Stimulated activated CD4-positive, alpha-beta T cell treated with anti-CD3 and anti-CD28 coated beads, TNF-alpha, amount 100 ng/mL, for 48 hours (primary cell): ENCODE measurements at regions not wholly inside any gene's neighbourhood (a gene's known extent, or its start where the extent isn't known, plus 50 kb on each side); places are given as distances from the start of the nearest gene placed in this dataset.
"Not testable (repeated sequence)": the region's sequence is repeated elsewhere in the genome, so short reads cannot be mapped to it uniquely, and the experiment has no call there.

Source experiments
- DNase-seq, 3 donors: peaks; one replicate each; pipeline ENCODE4 v3.0.0-alpha.2; 2020; ENCODE audit warnings: low read depth in 3 of 3

DNA sequence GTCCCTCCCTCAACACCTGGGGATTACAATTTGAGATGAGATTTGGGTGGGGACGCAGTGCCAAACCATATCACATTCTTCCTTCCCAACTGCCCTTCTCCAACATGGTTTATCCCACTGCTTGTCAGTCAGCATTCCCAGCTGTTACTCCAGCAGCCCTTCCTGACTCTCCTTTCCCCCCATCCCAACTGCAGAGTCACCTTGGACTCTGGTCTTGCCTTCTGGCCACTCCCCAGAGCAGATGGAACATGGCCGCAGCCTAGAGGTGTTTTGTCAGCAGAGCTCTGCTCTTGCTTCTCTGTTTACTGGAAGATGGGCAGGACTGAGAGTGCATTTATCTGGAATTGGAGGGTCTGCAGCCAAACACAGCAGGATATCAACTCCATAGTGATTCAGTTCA lies 51.2 kb upstream of the MEX3C start:
- no peak for DNase-seq

DNA sequence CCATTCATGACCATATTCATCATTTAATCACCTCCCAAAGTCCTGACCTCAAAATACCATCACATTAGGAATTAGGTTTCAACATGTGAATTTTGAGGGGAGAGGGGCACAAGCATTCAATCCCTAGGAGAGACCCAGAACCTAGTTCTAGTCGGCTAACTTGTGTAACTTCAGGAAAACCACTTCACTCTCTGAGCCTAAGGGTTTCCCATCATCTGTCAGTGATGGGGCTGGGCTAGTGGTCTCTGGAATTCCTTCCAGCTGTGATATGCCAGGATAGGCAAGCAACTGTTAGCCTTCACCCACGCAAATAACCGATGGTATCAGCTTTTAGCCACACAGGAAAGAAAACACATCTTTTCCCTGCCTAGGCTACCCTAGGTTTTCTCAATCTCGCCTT lies 52.5 kb upstream of the MEX3C start:
- no peak for DNase-seq

DNA sequence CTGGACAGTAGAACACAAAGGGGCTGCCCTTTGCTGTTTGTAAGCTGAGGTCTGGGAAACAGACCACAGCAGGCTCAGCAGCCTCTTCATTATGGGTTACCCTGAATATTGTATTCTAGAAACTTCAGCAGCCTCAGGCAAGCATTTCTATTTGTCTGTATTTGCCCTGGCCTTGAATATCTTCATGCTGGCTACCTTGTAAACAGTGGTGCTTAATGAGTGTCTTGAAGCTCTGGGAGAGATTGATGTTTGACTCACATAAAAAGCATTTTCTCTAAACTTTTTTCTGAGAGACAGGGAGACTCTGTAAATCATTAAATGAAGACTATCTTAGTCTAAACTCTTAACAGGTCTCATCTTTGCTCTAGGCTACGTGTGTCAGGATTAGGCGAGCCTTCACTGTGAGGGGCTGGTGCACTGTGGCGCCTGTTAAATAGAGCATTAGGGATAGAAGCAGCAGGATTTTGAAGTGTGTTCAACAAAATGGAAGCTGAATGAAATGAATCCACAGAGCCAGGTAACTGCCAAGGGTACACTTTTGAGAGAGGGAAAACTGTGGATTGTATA lies 53.1 kb upstream of the MEX3C start:
- no peak for DNase-seq

DNA sequence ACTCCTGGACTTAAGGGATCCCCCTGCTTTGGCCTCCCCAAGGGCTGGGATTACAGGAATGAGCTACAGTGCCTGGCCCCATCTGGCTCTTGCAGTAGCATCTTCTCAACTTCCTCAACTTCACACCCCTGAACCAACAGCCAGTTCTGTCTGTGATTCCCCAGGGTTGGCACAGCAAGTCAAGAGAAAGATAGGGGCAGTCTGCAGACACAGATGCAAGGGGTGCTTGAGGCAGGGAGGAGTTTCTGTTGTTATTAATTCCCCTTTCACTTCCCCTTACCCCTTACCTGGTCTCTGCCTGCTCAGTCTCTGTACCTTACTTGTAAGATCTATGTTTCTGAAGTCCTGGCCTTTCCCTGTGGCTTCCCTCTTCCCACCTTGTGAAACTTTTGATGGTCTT lies 54.1 kb upstream of the MEX3C start:
- DNase-seq: no peak

DNA sequence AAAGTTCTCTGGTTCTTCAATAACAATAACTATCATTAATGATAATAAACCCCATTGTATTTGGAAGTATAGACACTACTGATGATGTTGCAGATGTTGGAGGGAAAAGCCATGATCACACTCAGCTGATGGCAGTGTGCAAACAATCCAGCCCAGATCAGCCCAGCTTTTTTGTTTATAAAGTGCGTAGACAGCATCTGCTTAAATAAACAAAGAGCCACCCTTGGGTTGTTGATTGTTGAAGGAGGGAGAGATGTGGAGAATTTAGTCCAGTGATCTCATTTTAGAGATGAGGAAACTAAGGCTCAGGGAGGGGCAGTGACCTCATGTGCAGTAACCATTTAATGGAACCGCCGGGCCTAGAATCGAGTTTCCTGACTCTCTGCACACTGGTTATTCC lies 56.0 kb upstream of the MEX3C start:
- DNase-seq: no peak

DNA sequence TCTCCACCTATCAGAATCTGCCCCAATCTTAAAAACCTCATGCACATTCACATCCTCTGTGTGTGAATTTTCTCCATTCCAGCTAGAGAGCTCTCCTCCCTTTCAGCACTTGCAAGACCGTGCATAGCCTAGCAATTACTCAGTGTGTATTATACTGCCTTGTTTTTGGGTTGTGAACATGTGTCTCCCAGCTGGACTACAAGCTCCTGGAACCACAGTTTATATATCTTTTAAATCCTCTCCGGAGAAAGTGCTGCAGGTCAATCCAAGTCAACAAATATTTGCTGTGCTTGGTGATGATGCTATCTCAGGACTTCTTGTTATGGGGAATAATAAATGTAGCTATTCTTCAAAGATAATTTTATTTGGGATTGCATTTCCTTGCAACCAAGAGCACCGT lies 58.2 kb upstream of the MEX3C start:
- no peak for DNase-seq

DNA sequence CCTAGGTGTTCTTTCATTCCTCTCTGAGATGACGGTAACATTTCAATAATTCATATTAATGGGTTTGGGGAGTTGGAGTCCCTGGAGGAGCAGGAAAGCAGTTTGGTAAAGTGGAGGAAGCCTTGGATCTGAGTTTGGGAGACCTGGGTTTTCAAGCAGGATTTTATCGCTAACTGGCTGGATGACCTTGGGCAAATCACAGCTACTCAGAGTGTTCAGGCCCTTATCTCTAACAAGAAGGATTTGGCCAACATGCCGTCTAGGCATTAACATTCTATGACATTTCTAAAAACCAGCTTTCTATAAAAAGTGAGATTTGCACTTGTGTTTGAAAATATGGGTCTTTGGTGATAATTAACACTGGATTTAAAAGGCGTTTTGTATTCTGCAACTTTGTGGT lies 59.7 kb upstream of the MEX3C start:
- no peak for DNase-seq

DNA sequence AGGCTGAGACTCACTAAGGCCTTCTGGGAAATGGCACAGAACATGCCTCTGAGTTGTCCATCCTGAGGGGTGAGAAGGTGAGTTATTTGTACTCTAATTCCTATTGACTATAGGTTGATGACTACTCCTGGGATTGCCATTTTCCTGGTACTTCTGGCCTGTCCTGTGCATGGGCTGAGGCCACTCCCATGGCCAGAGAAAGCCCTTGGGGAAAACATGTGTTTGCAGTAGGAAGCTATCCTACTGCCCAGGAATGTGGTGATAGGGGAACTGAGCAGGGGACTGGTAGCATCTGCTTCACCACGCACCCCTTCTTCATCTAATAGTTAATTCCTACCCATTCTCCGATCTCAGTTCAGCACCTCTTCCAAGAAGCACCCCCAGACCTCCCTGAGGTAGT lies 62.6 kb upstream of the MEX3C start:
- DNase-seq: no peak

DNA sequence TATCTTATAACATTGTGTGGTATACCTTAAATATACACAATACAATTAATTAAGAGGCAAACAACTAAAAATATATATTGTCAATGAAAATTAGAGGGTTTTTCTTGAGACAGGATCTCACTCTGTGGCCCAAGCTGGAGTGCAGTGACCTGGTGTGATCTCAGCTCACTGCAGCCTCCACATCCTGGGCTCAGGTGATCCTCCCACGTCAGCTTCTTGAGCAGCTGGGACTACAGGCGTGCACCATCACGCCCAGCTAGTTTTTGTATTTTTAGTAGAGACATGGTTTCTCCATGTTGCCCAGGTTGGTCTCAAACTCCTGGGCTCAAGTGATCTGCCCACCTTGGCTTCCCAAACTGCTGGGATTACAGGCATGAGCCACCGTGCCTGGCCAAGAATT lies 68.6 kb upstream of the MEX3C start:
- not testable (repeated sequence) for DNase-seq

DNA sequence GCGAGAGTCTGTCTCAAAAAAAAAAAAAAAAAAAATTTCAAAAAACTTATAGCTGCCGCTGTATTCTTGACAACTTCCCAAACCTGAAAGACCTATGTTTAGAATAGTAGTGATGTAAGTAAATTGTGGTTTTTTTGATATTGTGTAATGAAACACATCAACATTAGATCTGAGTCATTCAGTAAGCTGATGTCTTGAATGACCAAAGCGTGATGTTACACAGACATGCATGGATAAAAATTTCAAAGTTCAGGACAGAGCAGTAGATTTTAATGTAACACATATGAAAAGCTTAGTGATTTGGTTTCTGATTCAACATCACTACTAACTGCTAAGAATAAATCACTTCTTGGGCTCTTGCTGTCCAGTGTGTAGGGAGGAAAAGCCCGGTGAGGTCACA lies 69.3 kb upstream of the MEX3C start:
- no peak for DNase-seq

DNA sequence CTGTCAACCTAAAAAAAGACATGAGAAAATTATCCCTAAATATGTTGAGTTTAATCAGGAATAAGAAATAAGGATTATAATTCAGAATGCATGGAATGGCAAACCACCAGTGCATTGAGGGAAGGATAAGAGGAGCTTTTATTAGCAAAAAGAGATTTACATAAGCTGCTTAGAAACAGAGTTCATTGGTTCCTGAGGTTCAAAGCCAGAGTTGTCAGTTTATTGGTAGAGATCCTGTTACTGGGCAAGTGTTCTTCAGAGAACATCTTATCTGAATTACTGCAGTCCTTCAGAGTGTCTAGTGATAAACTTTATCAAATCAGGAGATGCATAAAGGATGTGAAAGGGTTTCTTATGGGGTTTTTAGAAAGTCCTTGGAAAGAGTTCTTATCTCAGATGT lies 76.0 kb upstream of the MEX3C start:
- no peak for DNase-seq

DNA sequence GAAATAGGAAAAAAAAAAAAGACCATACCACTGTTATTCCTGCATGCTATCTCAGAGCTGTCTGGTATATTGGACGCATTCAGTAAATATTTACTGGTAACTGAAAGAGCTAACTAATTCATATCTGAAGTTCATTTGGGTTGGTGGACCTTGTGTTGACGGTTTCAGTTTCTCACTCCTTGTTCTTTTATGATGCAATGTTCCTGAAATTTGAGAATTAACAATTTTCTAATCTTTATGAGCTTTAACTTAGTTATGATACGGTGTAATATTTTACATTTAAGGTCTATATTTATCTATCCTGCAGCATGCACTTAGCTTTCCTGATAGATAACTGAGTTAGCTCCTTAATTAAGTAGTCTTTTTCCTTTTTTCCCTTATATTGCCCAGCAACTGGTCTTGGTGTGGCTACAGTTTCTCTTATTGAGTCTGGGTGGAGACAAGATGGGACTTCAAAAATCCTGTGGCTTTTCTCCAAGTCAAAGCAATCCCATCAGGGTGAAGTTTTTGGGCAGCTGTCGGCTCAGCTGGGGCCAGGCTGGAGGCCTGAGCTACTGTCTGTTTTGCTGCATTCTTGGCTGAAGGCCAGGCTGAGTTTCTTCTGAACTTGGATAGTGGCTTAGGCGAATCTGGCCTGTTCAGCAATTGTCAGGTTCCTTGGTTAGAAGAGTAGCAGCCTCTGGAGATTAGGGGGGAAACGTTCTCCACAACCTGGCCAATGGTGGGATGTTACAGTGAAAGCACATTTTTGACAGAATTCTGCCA lies 78.4 kb upstream of the MEX3C start:
- no peak for DNase-seq

DNA sequence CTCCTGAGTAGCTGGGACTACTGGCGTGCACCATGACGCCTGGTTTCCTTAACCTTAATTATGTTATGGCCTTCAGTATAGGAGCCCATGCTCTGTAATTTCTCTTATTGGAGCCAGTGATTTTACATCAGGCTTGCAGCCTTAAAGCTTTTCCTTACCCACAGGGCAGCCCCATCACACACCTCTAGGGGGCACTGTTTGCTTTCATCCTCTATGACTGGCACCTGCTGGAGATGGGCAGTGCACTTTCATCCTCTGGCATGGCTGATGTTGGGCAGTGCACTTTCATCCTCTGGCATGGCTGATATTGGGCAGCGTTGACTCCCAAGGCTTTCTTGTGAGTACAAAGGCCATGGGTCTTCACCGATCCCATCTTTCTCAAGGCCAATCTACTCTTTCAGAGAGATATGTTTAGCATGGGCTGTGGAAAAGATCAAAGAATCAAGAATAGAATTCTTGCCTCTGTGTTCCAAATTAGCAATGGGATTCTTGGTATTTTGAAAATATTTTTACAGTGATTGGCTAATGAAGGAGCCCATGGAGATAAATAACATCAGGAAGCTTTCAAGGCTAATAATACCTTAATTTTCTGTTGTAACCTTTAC lies 80.7 kb upstream of the MEX3C start:
- DNase-seq: peak; percentile 15 to 37 (median 35)

DNA sequence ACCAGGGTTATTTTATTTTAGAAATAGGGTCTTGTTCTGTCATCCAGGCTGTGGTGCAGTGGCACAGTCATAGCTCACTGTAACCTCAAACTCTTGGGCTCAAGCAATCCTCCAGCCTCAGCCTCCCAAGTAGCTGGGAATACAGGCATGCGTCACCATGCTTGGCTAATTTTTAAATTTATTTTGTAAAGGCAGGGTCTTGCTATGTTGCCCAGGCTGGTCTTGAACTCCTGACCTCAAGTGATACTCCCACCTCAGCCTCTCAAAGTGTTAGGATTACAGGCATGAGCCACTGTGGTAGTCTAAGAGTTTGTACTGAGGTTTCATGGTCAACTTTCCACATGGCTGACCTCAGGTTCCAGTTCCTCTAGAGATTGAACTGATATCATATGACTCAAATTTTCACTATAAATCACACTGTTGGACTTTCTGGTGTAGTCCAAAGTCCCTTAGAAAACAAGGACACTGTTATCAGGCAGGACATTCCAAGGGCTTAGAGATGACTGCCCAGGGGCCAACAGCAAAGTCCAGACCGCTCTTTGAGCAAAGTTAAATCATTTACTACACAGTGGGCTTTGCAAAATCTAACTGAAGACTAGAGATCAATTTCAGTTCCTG lies 82.0 kb upstream of the MEX3C start:
- no peak for DNase-seq

DNA sequence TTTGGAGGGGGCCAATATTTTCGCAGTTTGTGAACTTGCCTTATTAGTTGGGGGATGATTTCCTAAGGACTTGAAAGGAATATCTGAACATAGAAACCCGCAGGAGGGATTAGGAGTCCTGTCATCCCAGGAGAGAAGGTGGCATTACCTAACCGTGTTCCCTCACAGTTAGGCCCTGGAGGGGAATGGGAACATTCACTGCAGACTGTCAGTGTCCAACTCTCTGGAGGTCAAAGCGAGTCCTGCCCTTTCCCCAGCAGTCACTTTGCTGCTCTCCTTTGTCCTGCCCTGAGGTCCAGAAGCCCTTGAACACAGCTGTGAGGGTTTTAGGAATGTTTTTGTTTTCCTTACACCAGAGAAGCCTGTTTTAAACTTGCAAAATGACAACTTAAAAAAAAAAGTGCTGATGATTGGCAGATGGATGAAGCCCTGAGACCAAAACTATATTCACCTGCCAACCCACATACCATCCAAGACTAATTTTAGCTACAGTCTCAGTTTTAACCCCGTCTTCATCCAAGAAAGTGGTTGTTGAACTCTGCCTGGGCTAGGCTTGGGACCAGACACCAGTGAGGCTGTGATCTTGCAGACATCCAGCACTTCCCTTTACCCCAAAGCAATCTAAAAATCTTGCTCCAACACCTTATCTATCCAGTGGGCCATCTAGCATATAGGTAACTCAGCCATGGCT lies 90.5 kb upstream of the MEX3C start:
- no peak for DNase-seq

DNA sequence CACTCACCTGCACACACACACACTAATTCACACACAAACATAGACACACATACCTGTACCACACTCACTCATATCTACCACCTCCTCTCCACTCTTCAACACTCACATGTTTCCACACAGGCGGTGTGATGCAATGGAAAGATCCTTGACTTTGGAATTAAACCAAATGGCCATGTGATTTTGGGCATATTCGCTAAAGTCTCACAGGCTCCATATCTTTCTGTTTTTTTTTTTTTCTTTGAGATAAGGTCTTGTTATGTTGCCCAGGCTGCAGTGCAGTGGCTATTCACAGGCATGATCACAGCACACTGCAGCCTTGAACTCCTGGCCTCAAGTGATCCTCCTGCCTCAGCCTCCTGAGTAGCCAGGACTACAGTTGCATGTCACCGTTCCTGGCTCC lies 91.1 kb upstream of the MEX3C start:
- DNase-seq: no peak

DNA sequence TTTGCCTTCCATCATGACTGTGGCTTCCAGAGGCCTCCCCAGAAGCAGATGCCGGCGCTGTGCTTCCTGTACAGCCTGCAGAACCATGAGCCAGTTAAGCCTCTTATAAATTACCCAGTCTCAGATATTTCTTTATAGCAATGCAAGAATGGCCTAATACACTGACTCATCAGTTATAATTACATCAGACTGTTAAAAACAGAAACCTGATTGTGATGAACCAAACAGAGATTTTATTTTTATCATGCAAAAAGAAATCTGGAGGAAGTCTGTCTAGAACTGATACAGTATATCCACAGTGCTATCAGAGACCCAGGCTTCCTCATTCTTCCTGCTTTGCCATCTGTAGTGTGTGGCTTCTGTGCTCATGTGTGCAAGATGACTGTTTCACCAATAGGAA lies 93.4 kb upstream of the MEX3C start:
- DNase-seq: no peak

DNA sequence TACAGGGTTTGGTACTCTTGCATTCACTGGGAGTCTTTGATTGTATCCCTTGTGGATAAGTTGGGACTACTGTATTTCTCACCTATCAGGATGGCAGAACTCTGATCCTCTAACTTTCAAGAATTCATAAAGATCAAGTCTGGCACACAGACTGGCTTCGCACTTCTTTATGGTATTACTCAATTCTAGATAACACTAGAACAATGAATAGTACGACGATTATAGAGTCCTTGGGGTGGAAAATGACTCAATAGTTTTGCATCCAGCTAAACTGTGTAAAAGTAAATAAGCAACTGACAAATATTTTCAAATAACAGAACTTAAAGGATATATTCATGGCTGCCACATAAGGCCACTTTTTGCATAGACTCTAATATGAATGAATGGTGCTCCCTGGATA lies 103.4 kb upstream of the MEX3C start:
- DNase-seq: no peak

DNA sequence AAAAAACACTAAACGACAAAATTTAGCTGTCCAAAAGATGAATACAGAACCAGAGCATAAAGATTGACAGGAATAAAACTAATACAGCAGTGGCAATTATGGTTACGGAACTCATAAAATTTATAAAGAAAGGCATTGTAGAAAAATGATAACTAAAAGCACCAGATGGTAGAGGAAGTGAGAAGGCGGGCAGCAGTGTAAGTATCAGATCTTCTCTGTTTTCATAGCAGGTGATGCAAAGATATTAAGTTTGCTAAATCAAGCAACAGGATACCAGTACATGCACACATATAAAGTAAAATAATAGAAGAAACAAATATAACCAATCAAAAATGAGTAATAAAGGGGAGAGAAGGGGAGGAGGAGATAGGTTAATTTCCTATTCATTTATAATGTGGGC lies 103.9 kb upstream of the MEX3C start:
- no peak for DNase-seq

DNA sequence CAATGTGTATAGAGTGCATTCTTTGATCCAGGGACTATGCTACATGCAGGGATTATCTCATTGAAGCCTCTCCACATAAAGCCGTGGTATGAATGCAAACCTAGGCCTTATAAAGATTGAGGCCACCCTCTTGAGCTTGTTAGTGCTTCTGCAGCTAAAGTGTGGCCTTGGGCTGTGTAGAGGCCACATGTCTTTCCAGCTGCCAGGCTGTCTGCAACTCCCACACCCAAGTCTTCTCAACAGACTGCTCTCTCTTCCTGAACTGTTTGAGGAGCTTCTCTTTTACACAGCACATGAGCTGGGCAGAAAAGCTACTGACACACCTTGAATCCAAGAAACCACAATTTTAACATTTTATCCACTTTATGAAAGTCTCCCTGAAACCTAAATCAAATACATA lies 119.2 kb upstream of the MEX3C start:
- DNase-seq: no peak

DNA sequence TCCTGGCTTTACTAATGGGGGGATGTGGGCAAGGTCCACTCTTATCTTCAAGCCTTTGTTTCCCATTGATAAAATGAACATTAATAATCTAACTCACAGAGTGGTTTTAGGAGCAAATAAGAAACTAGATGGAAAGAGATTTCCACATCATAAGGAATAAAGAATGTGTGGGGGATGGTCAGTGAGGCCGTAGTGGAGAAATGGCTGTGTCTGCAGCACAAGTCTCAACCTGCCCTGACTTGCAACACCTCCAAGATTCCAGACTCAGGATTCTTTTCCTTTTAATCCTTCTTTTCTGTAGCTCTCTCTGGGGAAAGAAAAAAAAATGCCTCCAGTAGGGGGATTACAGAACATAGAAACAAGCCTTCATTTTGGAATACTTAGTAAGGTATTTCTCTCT lies 124.2 kb upstream of the MEX3C start:
- DNase-seq: no peak

DNA sequence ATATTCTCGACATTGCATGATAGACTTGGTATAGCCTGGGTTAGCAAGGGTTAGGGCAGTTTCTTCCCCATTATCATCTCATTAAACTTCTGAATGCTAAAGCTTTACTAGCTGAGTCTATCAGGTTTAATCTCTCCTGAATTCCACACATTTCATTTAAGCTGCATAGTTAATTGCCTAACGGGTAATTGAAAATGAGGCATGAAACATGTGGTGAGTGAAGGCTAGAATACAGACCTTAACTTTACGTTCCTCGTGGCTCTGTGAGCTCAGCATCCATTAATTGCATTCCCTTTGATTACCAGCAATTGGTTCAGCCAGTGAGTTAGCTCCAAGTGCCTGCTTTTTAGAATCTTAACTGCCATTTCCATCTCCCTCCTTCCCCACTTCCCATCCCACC lies 126.5 kb upstream of the MEX3C start:
- DNase-seq: no peak

DNA sequence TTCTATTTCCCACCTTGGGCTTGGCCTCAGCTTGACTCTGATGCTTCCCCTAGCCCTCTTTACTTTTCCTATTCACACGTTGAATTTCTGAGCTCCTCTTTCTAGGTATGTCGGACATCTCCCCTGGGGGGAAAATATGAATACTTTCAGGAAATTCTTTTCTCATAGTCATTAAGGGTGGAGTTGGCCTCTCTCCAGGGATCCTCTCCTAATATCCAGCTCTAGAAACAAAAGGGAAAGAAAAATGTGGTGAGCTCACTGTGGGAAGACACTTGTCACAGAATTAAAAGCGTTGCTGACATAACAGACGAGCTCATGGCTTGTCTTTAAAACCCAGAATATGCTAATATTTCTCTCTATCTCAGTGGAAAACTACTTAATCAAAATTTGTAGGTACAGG lies 132.7 kb upstream of the MEX3C start:
- no peak for DNase-seq
